ENCODE measurements at regions not wholly inside any gene's neighbourhood (a gene's known extent, or its start where the extent isn't known, plus 50 kb on each side); places are given as distances from the start of the nearest gene placed in this dataset.

DNA sequence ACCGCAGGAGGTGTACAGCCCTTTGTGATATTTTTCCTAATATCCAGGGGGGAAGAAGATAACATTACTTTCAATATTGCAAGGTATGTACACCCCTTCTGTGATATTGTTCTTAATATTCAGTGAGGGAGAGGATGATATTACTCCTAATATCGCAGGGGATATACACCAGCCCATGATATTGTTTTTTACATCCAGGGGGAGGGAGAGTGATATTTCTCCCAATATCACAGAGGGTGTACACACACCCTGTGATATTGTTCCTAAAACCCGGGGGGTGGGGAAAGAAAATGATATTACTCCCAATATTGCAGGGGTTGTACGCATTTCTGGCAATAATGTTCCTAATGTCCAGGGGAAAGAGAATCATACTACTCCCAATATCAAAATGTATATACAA, 58.0 kb upstream of the SLC25A48 start:
- no peak overlapping the region for H3K4me3 ChIP-seq (ENCODE audit: low read depth, low read length)
- DNase-seq (ENCODE audit: low read depth), result no peak
- TF ChIP-seq, protein P1, sequence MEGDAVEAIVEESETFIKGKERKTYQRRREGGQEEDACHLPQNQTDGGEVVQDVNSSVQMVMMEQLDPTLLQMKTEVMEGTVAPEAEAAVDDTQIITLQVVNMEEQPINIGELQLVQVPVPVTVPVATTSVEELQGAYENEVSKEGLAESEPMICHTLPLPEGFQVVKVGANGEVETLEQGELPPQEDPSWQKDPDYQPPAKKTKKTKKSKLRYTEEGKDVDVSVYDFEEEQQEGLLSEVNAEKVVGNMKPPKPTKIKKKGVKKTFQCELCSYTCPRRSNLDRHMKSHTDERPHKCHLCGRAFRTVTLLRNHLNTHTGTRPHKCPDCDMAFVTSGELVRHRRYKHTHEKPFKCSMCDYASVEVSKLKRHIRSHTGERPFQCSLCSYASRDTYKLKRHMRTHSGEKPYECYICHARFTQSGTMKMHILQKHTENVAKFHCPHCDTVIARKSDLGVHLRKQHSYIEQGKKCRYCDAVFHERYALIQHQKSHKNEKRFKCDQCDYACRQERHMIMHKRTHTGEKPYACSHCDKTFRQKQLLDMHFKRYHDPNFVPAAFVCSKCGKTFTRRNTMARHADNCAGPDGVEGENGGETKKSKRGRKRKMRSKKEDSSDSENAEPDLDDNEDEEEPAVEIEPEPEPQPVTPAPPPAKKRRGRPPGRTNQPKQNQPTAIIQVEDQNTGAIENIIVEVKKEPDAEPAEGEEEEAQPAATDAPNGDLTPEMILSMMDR (IDR thresholded peaks at IDR 0.05; ENCODE audit: insufficient read depth, low read length), result no peak

DNA sequence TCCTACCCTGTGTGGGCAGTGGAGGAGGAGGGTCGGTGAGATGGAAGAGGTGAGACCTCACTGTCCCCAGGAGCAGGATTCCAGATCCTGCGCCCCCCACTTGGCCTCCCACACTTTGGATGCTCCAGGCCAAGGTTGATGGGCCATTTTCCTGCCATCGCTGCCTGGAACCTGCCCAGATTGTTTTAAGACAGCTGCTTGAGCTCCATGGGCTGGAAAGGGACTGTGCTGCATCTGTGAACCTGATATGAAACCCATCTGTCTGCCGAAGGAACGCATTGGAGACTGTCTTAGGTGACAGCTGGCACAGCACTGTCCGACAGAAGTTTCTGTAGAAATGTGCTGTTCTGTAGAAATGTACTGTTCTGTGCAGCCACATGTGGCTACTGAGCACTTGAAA, 72.7 kb upstream of the SLC25A48 start:
- DNase-seq (ENCODE audit: low read depth), result no peak
- H3K4me3 ChIP-seq (ENCODE audit: low read depth, low read length), result no peak overlapping the region
- TF ChIP-seq, protein P1 (IDR thresholded peaks at IDR 0.05; ENCODE audit: insufficient read depth, low read length), result no peak

DNA sequence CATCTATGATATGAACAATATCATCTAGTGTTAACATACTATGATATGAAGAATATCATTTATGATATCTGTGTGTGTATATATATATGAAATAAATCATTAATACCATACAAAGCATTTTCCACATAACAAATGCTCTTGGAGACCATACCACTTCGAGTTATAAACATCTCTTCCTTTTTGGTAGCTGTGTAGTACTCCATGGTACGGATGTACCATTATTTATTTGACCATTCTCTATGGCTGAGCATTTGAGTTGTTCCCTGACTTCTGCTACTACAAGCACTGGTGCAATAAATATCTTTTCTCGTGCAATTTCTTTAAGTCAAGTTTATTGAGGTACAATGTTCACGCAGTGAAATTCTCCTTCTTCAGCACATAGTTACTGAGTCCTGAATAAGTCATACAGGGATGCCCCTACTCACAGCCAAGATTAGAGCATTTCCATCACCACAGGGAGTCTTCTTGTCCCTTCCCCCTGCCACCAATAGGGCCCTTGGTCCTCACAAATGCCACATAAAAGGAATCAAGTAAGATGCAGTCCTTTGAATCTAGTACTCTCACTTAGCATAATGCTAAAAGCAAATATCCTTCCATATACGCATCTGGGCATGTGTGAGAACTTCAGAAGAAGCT, 75.2 kb upstream of the SLC25A48 start:
- no peak for DNase-seq (ENCODE audit: low read depth)
- TF ChIP-seq, protein P1 (IDR thresholded peaks at IDR 0.05; ENCODE audit: insufficient read depth, low read length), result no peak

DNA sequence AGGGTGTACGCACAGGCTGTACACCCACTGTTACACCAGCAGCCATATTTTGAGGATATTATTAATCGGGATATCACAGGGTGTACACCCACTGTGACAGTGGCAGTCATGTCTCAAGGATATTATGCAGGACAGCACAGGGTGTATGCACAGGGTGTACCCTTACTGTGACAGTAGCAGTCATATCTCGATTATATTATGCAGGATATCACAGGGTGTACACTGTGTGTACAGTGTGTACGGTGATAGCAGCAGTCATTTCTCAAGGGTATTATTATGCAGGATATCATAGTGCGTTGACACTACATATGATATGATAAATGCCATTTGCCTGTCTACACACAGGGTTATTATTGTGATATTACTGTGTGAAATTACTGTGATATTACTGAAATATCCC, 80.5 kb upstream of the SLC25A48 start:
- TF ChIP-seq, protein P1 (IDR thresholded peaks at IDR 0.05; ENCODE audit: insufficient read depth, low read length), result no peak
- H3K4me3 ChIP-seq (ENCODE audit: low read depth, low read length), result no peak overlapping the region
- no peak for DNase-seq (ENCODE audit: low read depth)

More for the DNA sequence above, 75.2 kb upstream of the SLC25A48 start:
- no peak overlapping the region for H3K4me3 ChIP-seq (ENCODE audit: low read depth, low read length)

DNA sequence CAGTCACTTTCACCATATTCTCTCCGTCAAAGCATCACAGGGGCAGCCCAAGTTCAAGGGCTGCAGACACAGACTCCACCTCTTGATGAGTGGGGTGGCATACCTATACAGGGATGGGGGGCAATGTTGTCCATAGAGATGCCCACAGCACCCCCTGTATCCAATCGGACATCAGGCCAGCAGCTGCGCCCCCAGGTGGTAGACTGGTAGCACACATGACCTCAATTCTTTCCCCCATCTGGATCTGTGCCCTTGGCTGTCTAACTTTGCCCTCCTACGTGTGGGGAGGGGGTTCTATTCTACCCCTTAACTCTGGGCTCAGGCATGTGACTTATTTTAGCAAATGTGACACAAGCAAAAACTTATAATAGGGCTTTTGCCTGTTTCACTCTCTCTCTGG, 84.0 kb upstream of the SLC25A48 start:
- DNase-seq (ENCODE audit: low read depth), result no peak
- no peak overlapping the region for H3K4me3 ChIP-seq (ENCODE audit: low read depth, low read length)
- TF ChIP-seq, protein P1 (IDR thresholded peaks at IDR 0.05; ENCODE audit: insufficient read depth, low read length), result no peak

DNA sequence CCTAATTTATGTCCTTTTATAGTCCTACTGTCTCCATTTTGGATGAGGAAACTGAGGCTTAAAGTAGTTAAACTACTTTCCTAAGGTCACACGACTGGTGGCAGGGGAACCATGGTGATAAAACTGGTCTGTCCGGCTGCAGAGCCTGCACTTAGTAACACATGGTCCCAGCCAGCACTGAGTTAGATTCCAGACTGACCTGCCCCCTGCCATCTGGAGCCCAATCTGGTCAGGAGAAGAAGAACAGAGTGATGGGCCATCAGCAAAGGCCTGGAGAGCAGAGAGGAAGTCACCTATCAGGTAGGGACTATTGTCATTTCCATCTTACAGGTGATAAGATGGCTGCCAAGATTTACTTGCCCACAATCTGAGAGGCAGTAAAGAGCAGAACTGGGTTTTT, 86.6 kb upstream of the SLC25A48 start:
- DNase-seq (ENCODE audit: low read depth), result no peak
- TF ChIP-seq, protein P1 (IDR thresholded peaks at IDR 0.05; ENCODE audit: insufficient read depth, low read length), result no peak
- no peak overlapping the region for H3K4me3 ChIP-seq (ENCODE audit: low read depth, low read length)
